SK-N-SH (cell line): ENCODE measurements at regions not wholly inside any gene's neighbourhood (a gene's known extent, or its start where the extent isn't known, plus 50 kb on each side); places are given as distances from the start of the nearest gene placed in this dataset.

Source experiments
- CTCF ChIA-PET: fragments of 300-600, 350-600 bp; formaldehyde crosslinking; extraction: SDS; loops from one replicate; lab custom pipeline; 2021; lab: Yijun Ruan, JAX
- POLR2A ChIA-PET: fragments of 350-600 bp; sonication (Branson Sonifier 250); formaldehyde crosslinking; extraction: SDS; loops from one replicate; lab custom pipeline; 2020; ENCODE audit warnings: antibody characterized with exemption, inconsistent platforms; lab: Yijun Ruan, JAX
- DNase-seq: peaks from one replicate; pipeline ENCODE4 v3.0.0; 2012
- H2AFZ ChIP-seq: fragments of 200-600 bp; sonication (generic); 2 replicates; pipeline ENCODE4 v1.8.1; 2016; ENCODE audit warnings: antibody characterized with exemption, mild to moderate bottlenecking, low read depth
- H3F3A ChIP-seq: fragments of 200-600 bp; sonication (generic); replicated peaks from 2 replicates; pipeline ENCODE3; 2016; ENCODE audit warnings: antibody characterized with exemption, mild to moderate bottlenecking; ENCODE audit not compliant: insufficient read depth
- H3K27ac ChIP-seq, 2 experiments: fragments of 200-500 bp in 1 of 2; fragments of 200-600 bp in 1 of 2; sonication (Bioruptor generic) in 1 of 2; sonication (generic), shearing (Covaris generic) in 1 of 2; 2 replicates each; pipeline versions ENCODE4 v1.5.1 to v1.6.1; 2014 to 2016; ENCODE audit warnings: low read depth in 2 of 2, inconsistent platforms in 1 of 2, low read length in 1 of 2, mild to moderate bottlenecking in 1 of 2, mixed read lengths in 1 of 2
- H3K27me3 ChIP-seq: fragments of 200-600 bp; sonication (generic), shearing (Covaris generic); 2 replicates; pipeline ENCODE4 v1.6.1; 2016; ENCODE audit warnings: mixed run types; ENCODE audit not compliant: insufficient read depth
- H3K36me3 ChIP-seq, 2 experiments: fragments of 200-500 bp in 1 of 2; fragments of 200-600 bp in 1 of 2; sonication (Bioruptor generic) in 1 of 2; sonication (generic) in 1 of 2; replicated peaks in 1 of 2; 2 replicates each; pipeline versions ENCODE3 to v1.5.1; 2014 to 2016; ENCODE audit warnings: low read length in 1 of 2, mild to moderate bottlenecking in 1 of 2; ENCODE audit not compliant: insufficient read depth in 2 of 2, control insufficient read depth in 1 of 2
- H3K4me1 ChIP-seq, 2 experiments: fragments of 200-500 bp in 1 of 2; fragments of 200-600 bp in 1 of 2; sonication (Bioruptor generic) in 1 of 2; sonication (generic), shearing (Covaris generic) in 1 of 2; 2 replicates each; pipeline versions ENCODE4 v1.5.1 to v1.6.1; 2014 to 2016; ENCODE audit warnings: low read depth in 1 of 2, low read length in 1 of 2, mixed run types in 1 of 2; ENCODE audit not compliant: insufficient read depth in 2 of 2, control insufficient read depth in 1 of 2
- H3K4me2 ChIP-seq: fragments of 200-600 bp; sonication (generic), shearing (Covaris generic); 2 replicates; pipeline ENCODE4 v1.6.1; 2017; ENCODE audit warnings: mixed run types
- H3K4me3 ChIP-seq, 2 experiments: fragments of 200-500 bp in 1 of 2; fragments of 200-600 bp in 1 of 2; sonication (Bioruptor generic) in 1 of 2; sonication (generic), shearing (Covaris generic) in 1 of 2; 2 replicates each; pipeline versions ENCODE4 v1.5.1 to v1.8.1; 2014 to 2016; ENCODE audit warnings: low read depth in 2 of 2, inconsistent platforms in 1 of 2, low read length in 1 of 2, mild to moderate bottlenecking in 1 of 2, mixed read lengths in 1 of 2, moderate library complexity in 1 of 2
- H3K79me2 ChIP-seq: fragments of 200-600 bp; sonication (generic); 2 replicates; pipeline ENCODE4 v1.8.1; 2017; ENCODE audit warnings: mild to moderate bottlenecking; ENCODE audit not compliant: insufficient read depth
- H3K9ac ChIP-seq: fragments of 200-600 bp; sonication (generic); 2 replicates; pipeline ENCODE4 v1.6.1; 2017; ENCODE audit warnings: mixed run types
- H3K9me2 ChIP-seq: fragments of 200-600 bp; sonication (generic); 2 replicates; pipeline ENCODE4 v1.6.1; 2017; ENCODE audit warnings: mixed run types
- H3K9me3 ChIP-seq: fragments of 200-600 bp; sonication (generic); 2 replicates; pipeline ENCODE4 v1.6.1; 2017; ENCODE audit warnings: mixed run types, mild to moderate bottlenecking, moderate library complexity
- H4K20me1 ChIP-seq: fragments of 200-600 bp; sonication (generic); 2 replicates; pipeline ENCODE4 v1.6.1; 2017; ENCODE audit warnings: mild to moderate bottlenecking, mixed run types; ENCODE audit not compliant: insufficient read depth
- CHD2 ChIP-seq: fragments of 150-350 bp; IDR thresholded peaks from 2 replicates; pipeline ENCODE4 v1.6.1; 2018; ENCODE audit warnings: low read length; ENCODE audit not compliant: partially characterized antibody
- EZH2phosphoT487 ChIP-seq: fragments of 200-600 bp; sonication (generic); IDR thresholded peaks from 2 replicates; pipeline ENCODE4 v1.6.1; 2017; ENCODE audit warnings: low read depth, mixed run types, mild to moderate bottlenecking, antibody characterized with exemption, moderate library complexity, borderline replicate concordance
- FOXJ3 ChIP-seq: sonication (generic); formaldehyde crosslinking; IDR thresholded peaks from 2 replicates; pipeline ENCODE4 v1.5.1; 2020; ENCODE audit warnings: mild to moderate bottlenecking, missing genetic modification reagents
- GABPA ChIP-seq: IDR thresholded peaks from 2 replicates; pipeline ENCODE4 v1.4.0; 2012; ENCODE audit warnings: low read depth, mild to moderate bottlenecking
- JUND ChIP-seq: IDR thresholded peaks from 2 replicates; pipeline ENCODE4 v1.4.0; 2012
- NFIC ChIP-seq: IDR thresholded peaks from 2 replicates; pipeline ENCODE4 v1.4.0; 2012; ENCODE audit warnings: borderline replicate concordance
- NRF1 ChIP-seq: IDR thresholded peaks from 2 replicates; pipeline ENCODE4 v1.6.1; 2012; ENCODE audit warnings: low read depth, mild to moderate bottlenecking, low read length
- PBX3 ChIP-seq: IDR thresholded peaks from 2 replicates; pipeline ENCODE4; 2012
- POLR2AphosphoS5 ChIP-seq: IDR thresholded peaks from 2 replicates; pipeline ENCODE4 v1.6.1; 2012; ENCODE audit warnings: low read depth, low read length
- REST ChIP-seq: IDR thresholded peaks from 2 replicates; pipeline ENCODE4 v1.6.1; 2012; ENCODE audit warnings: mild to moderate bottlenecking, low read depth, low read length, moderate library complexity
- RFX5 ChIP-seq: IDR thresholded peaks from 2 replicates; pipeline ENCODE4 v1.6.1; 2012; ENCODE audit warnings: mild to moderate bottlenecking, improper control_type of control experiment, low read length
- SIN3A ChIP-seq: IDR thresholded peaks from 2 replicates; pipeline ENCODE4 v1.6.1; 2012; ENCODE audit warnings: low read depth, mild to moderate bottlenecking, low read length, moderate library complexity, borderline replicate concordance
- TAF1 ChIP-seq: IDR thresholded peaks from 2 replicates; pipeline ENCODE4 v1.6.1; 2012; ENCODE audit warnings: low read depth, mild to moderate bottlenecking, low read length, moderate library complexity, borderline replicate concordance
- USF2 ChIP-seq: fragments of 150-350 bp; IDR thresholded peaks from 2 replicates; pipeline ENCODE4 v1.6.1; 2017; ENCODE audit warnings: antibody characterized with exemption, low read length, low read depth, borderline replicate concordance
- YY1 ChIP-seq: IDR thresholded peaks from 2 replicates; pipeline ENCODE4 v1.4.0; 2012; ENCODE audit warnings: low read depth, mild to moderate bottlenecking
- WGBS: methylation state at CpG from one replicate; pipeline ENCODE4 v1.1.6; 2017; ENCODE audit warnings: low lambda C conversion rate; 5-methylcytosine and 5-hydroxymethylcytosine counted together
- TF ChIP-seq, protein P1 (sequence below): IDR thresholded peaks from 2 replicates; pipeline ENCODE4 v1.4.0; 2012; ENCODE audit warnings: low read depth, borderline replicate concordance
- TF ChIP-seq, protein P2 (sequence below): fragments of 200-600 bp; sonication (generic); IDR thresholded peaks from 2 replicates; pipeline ENCODE4 v1.6.1; 2017; ENCODE audit warnings: antibody characterized with exemption, mild to moderate bottlenecking, moderate library complexity

DNA sequence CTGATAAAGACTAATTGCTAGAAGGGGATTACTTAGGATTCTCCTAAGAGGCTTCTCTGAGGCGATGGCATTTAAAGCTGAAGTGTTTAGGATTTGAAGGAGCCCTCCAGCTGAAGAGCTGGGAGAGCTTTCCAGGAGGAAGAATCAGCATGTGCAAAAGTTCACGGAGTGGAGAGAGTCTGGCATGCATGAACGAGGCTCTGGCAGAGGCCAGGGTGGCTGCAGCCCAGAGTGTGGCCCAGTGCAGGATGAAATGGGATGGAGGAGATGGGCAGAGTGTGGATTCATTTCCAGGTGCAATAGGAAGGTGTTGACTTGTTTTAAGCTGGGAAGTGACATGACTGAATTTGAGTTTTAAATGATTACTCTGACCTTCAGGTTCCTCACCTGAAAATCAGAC is 249.0 kb upstream of the CCL2 start:
- H3K9me2 ChIP-seq = no peaks in the 10 kb centered on the region
- H3K4me1 ChIP-seq = no peaks in the 10 kb centered on the region

GRCh38 chr17:34008125-34008524 is 247.0 kb upstream of the CCL2 start:
- H3K9ac ChIP-seq = no peak overlapping the region
- no peaks in the 10 kb centered on the region for H3F3A ChIP-seq
- no peaks in the 10 kb centered on the region for H3K36me3 ChIP-seq
- H3K4me3 ChIP-seq = no peak overlapping the region
- H3K79me2 ChIP-seq = no peaks in the 10 kb centered on the region
- no peaks in the 10 kb centered on the region for H3K9me3 ChIP-seq
- DNase-seq = no peak
- H3K9me2 ChIP-seq = no peaks in the 10 kb centered on the region
- no peak overlapping the region for H2AFZ ChIP-seq
- 13% methylated on average over 1 of the region's 1 CpG for WGBS
- no peak overlapping the region for H3K27ac ChIP-seq
- H3K4me1 ChIP-seq = peaks cover 0 to 6% of the 10 kb centered on the region in 2 experiments; a peak in 1 of 4 replicates
- no peaks in the 10 kb centered on the region for H3K27me3 ChIP-seq
- ChIA-PET CTCF (no interaction called here), POLR2A (no interaction called here)
- no peaks in the 10 kb centered on the region for H4K20me1 ChIP-seq
- no peak overlapping the region for H3K4me2 ChIP-seq
- no peak for TF ChIP-seq USF2
- no peak for TF ChIP-seq SIN3A
- TF ChIP-seq TAF1 = no peak
- no peak for TF ChIP-seq REST
- no peak for TF ChIP-seq NFIC
- no peak for TF ChIP-seq EZH2phosphoT487
- TF ChIP-seq CHD2 = no peak
- no peak for TF ChIP-seq POLR2AphosphoS5
- no peak for TF ChIP-seq NRF1
- no peak for TF ChIP-seq GABPA
- no peak for TF ChIP-seq FOXJ3 (CRISPR knock-in tag)
- TF ChIP-seq RFX5 = no peak
- TF ChIP-seq, protein P1, sequence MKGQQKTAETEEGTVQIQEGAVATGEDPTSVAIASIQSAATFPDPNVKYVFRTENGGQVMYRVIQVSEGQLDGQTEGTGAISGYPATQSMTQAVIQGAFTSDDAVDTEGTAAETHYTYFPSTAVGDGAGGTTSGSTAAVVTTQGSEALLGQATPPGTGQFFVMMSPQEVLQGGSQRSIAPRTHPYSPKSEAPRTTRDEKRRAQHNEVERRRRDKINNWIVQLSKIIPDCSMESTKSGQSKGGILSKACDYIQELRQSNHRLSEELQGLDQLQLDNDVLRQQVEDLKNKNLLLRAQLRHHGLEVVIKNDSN = no peak

More for the DNA sequence above, 249.0 kb upstream of the CCL2 start:
- DNase-seq = no peak
- no peak overlapping the region for H3K4me3 ChIP-seq
- no peaks in the 10 kb centered on the region for H3K36me3 ChIP-seq
- POLR2A ChIA-PET = no interaction called here
- no peaks in the 10 kb centered on the region for H4K20me1 ChIP-seq
- 0 out of 2 replicates have a peak, but pooled peaks cover under 1% of the 10 kb centered on the region for H3K9me3 ChIP-seq
- H3F3A ChIP-seq = no peaks in the 10 kb centered on the region
- H3K27me3 ChIP-seq = no peaks in the 10 kb centered on the region
- no peak overlapping the region for H3K4me2 ChIP-seq
- H2AFZ ChIP-seq = no peak overlapping the region
- TF ChIP-seq YY1 = no peak
- TF ChIP-seq PBX3 = no peak
- no peak for TF ChIP-seq EZH2phosphoT487
- TF ChIP-seq, protein P2, sequence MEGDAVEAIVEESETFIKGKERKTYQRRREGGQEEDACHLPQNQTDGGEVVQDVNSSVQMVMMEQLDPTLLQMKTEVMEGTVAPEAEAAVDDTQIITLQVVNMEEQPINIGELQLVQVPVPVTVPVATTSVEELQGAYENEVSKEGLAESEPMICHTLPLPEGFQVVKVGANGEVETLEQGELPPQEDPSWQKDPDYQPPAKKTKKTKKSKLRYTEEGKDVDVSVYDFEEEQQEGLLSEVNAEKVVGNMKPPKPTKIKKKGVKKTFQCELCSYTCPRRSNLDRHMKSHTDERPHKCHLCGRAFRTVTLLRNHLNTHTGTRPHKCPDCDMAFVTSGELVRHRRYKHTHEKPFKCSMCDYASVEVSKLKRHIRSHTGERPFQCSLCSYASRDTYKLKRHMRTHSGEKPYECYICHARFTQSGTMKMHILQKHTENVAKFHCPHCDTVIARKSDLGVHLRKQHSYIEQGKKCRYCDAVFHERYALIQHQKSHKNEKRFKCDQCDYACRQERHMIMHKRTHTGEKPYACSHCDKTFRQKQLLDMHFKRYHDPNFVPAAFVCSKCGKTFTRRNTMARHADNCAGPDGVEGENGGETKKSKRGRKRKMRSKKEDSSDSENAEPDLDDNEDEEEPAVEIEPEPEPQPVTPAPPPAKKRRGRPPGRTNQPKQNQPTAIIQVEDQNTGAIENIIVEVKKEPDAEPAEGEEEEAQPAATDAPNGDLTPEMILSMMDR = no peak
- no peak for TF ChIP-seq JUND
- CTCF ChIA-PET = no interaction called here
- H3K79me2 ChIP-seq = no peaks in the 10 kb centered on the region
- H3K9ac ChIP-seq = no peak overlapping the region
- WGBS = 11% methylated on average over 3 of the region's 3 CpGs
- H3K27ac ChIP-seq = no peak overlapping the region
